Activated effector memory CD4-positive, alpha-beta T cell treated with Interleukin-2 at 50 U/mL for 16 hours (primary cell): ENCODE measurements at regions not wholly inside any gene's neighbourhood (a gene's known extent, or its start where the extent isn't known, plus 50 kb on each side); places are given as distances from the start of the nearest gene placed in this dataset.
"Not testable (repeated sequence)": the region's sequence is repeated elsewhere in the genome, so short reads cannot be mapped to it uniquely, and the experiment has no call there.

Source experiments
- DNase-seq: peaks from one replicate; pipeline ENCODE4 v3.0.0-alpha.2; 2020

DNA sequence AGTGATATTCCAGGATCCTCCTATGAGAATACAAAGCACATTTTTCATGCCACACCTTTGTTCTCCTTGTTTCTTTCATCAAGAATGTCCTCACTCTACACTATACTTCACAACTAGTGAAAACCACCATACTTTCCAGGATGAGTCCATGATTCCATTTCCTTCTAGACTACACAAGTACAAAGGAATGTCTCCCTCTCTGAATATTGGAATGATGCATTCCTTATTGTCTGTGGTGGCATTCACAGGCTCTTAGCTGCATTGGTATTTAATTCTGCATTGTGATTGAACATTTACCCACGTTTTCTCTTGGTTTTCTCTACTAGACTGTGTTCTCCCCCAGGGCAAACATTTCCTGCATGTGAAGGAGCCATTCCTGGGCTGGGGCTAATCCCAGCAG, 217.5 kb downstream of the RAP2B start:
- no peak for DNase-seq

DNA sequence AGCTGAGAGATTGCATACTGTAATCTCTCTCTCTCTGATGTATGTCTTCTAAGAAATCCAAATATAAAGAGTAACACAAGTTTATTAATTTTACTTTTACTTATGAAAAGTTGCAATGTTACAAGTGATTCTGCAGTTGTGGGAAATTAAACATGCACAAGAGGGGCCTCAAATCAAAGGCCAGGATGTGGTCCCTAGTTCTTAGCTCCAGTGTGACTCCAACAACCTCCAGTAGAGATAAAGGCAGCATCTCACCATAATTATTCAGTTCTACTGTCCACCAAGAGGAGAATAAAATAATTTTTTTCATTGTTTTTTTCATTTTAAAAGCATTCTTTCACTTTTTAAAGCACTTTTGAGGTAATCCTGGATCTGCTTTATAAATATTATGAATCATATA, 223.3 kb downstream of the RAP2B start:
- DNase-seq: no peak

DNA sequence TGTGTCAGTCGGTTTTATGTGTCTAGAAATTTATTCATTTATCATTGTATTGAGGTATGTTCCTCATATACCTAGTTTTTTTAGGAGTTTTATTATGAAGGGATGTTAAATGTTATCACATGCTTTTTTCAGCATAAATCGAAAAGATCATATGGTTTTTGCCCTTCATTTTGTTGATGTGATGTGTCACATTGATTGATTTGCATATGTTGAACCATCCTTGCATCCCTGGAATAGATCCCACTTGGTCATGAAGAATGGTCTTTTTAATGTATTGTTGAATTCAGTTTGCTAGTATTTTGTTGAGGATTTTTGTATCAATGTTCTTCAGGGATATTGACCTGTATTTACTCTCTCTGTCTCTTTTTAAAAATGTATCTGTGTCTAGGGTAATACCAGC, 230.3 kb downstream of the RAP2B start:
- no peak for DNase-seq

DNA sequence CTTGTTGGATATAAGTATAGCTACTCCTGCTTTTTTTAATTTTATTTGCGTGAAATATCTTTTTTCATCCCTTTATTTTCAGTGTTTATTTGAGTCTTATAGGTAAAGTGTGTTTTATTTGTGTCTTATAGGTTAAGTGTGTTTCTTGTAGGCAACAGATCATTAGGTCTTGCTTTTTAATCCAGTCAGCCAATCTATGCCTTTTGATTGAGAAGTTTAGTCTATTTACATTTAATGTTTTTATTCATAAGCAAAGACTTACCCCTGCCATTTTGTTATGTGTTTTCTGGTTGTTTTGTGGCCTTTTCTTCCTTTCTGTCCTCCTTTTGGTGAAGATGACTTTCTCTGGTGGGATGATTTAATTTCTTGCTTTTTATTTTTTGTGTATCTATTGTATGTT, 232.0 kb downstream of the RAP2B start:
- DNase-seq: no peak

DNA sequence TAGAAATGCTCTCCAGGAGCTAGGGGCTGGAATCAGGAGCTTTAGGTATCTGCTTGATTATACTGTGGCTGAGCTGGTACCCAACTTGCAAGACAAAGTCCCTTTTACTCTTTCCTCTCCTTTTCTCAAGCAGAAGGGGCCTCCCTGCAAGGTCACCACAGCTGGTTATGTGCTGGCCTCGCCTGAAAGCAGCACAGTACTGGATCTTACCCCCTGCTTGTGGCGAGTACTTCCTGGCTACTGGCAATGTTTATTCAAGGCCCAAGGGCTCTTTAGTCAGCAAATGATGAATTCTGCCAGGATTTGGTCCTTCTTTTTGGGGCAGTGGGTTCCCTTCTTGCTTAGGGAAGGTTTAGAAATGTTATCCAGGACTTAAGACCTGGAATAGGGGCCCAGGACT, 234.6 kb downstream of the RAP2B start:
- no peak for DNase-seq

DNA sequence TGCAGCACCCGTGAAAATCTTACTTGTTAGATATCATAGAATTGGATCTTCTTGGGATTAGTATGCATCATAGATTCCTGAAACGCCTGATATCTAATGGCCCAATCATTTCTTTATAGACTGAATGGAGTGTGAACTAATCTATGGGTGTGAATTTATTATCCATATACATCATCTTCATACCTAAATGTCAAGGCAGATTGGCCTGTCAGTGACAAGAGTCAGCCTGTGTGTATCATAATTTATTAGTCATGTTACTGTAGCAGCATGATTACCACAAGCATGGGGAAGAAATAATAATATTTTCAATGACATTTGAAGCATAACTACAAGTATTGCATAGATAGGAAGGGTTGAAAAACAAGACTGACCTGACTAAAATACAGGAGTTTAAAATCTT, 235.8 kb downstream of the RAP2B start:
- no peak for DNase-seq

DNA sequence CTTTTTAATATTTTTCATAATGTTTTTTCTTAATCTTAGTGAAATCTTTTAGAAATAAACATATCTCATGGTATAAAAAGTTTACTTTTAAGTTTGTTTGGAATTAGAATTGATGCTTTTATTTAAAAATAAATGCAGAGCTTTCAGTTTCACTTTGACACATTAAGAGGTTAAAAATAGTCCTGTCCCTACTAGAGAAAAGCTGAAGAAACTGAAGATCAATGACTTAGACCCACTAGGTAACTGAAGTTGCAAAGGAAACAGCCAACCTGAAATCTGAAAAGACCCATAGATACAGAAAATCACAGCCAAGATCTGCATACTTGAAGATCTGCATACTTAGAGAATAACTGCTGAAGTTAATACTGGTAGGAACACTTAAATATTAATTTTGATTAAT, 237.6 kb downstream of the RAP2B start:
- no peak for DNase-seq

DNA sequence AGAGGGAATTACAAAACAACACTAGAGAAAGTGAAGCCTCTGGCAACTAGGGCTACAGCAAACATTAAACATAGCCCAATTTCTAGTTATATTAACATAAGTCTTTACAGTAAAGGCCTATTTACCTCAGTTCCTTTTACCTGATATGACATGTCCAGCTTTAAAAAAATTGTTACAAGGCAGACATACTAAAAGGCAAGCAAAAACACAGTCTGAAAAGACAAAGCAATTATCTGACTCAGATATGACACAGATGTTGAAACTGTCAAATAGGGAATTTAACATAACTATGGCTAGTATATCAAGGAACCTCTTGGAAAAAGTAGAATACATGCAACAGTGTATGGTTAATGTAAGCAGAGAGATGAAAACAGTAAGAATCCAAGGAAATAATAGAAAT, 238.6 kb downstream of the RAP2B start:
- no peak for DNase-seq

DNA sequence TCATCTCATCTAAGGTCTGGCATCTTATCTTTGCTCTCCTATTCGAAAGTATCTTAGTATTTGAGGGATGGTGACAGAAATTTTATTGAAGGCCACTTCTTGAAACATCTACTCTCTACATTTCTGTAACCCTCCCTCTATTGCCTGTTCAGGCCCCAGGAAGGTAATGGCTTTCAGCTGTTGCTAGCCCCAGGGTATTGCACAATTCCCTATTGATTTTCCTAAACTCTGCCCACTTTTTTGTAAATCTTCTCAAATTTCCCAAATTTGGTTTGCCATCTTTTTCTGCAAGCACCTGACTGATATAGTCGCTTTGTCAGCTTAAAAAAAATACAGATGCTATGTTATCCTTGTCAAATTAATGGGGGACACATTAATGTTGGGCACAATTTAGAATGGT, 242.1 kb downstream of the RAP2B start:
- no peak for DNase-seq

DNA sequence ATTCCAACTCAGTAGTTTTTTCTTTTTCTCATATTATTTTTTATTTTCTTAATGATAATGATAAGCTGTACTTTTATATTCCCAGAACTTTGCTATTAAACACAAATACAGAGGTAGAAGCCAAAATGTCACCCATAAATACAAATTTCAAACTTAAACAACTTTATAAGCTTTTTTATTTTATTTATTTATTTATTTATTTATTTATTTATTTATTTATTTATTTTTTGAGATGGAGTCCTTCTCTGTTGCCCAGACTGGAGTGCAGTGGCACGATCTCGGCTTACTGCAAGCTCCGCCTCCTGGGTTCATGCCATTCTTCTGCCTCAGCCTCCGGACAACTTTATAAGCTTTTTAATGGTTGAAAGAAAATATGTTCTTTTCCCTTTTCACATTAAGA, 243.3 kb downstream of the RAP2B start:
- DNase-seq: not testable (repeated sequence)

DNA sequence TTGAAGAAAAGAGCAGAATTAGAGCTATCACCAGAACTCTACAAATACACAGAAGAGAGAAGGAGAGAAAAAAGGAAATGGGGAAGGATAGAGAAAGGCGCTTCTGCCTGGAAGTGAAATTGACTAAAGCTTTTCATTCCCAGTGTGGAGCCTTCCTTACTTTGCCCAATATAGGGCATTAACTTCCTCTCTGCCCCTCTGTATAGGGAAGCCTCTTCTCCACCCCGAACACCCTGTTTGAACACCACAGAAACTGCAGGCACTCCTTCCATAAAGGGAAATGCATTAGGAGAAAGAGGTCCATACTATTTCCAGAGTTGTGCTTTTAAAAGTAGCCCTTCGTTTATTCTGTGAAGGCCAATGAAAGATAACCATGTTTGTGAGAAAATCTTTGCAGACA, 248.5 kb downstream of the RAP2B start:
- no peak for DNase-seq

DNA sequence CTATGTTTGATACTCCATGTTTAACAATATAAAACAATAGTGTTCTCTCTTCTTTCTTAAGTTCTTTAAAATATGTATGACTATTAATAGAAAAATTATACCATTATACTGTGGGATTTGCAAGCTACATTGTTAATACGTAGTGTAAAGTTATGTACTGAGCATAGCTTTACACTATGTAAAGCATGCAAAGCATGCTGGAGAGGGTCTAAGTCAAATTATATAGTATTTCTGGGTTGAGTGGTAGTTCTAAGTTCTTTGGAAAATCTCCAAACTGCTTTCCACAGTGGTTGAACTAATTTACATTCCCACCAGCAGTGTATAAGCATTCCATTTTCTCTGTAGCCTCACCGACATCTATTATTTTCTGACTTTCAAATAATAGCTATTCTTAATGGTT, 253.0 kb downstream of the RAP2B start:
- DNase-seq: no peak

DNA sequence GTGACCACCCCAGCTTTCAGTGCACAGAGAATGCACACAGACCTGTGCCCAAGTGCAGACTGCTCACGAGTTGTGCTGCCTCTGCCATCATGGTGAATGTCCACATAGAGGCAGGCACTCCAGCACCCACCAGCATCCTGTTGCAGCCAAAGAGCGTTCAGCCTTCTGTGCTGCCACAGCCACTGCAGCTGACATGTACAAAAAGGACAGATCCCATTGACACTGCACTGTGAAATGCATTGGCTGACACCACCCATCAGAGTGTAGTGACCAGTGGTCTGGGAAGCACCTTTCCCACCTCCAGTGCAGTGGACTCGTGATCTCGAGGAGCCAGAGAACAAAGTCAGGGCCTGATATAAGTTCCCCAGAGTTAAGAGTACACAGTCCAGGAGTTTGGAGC, 260.3 kb downstream of the RAP2B start:
- DNase-seq: no peak

DNA sequence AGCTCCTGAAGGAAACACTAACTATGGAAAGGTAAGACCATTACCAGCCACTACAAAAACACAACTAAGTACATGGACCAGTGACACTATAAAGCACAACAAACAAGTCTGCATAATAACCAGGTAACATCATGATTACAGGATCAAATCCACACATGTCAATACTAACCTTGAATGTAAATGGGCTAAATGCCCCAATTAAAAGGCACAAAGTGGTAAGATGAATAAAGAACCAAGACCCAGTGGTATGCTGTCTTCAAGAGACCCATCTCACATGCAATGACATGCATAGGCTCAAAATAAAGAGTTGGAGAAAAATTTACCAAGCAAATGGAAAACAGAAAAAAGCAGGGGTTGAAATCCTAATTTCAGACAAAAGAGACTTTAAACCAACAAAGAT, 261.8 kb downstream of the RAP2B start:
- not testable (repeated sequence) for DNase-seq

DNA sequence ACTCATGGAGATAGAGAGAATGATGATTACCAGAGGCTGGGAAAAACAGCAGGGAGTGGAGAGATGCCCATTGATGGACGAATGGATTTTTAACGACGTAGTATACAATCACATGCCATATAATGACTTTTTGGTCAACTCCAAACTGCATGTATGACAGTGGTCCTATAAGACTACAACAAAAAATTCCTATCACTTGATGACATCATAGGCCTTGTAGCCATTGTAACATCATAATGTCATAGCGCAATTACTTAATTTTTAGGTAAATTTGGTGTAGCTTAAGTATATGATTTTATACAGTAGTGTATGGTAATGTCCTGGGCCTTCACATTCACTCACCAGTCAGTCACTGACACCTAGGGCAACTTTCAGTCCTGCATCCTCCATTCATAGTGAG, 264.3 kb downstream of the RAP2B start:
- DNase-seq: no peak

DNA sequence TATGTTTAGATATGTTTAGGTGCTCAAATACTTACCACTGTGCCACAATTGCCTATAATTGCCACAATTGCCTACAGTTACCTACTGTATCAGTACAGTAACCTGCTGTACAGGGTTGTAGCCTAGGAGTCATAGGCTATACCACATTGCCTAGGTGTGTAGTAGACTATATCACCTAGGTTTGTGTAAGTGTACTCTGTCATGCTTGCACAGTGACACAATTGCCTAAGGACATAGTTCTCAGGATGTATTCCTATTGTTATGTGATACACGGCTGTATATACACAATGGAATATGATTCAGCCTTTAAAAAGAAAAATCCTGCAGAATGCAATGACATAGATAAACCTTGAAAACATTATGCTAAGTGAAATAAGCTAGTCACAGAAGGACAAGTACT, 264.8 kb downstream of the RAP2B start:
- DNase-seq: no peak

DNA sequence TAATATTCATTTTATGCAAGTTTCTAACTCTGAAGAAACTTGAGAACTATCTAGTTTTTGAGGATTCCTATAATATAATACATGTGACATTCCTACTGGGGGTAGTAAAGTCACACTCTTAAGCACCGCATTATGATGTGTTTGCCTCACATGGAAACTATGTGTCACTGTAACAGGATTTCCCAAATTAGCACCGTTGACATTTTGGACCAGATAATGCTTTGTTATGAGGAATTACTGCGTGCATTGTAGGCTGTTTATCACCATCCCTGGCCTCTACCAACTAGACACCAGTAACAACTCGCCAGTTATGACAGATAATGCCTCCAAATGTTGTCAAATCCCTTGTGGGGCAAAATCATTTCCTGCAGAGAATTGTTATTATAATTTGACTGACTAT, 267.8 kb downstream of the RAP2B start:
- DNase-seq: no peak

DNA sequence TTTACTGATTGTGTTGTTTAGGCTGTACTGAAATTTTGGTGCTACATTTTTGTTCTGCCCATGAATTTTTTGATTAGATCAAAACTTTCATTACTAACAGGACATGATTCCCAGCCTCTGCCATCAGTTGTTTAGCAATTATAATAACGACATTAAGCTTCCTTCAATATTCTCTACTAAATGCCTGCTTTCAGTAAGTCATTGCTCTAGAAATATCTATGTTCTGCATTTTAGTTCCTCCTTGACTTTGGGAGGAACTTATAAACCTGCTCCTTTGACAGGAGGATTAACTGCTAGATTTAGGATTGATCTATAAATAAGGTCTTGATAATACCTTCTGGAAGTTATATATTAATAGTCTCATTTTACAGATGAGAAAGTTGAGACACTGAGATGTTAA, 269.1 kb downstream of the RAP2B start:
- DNase-seq: no peak

DNA sequence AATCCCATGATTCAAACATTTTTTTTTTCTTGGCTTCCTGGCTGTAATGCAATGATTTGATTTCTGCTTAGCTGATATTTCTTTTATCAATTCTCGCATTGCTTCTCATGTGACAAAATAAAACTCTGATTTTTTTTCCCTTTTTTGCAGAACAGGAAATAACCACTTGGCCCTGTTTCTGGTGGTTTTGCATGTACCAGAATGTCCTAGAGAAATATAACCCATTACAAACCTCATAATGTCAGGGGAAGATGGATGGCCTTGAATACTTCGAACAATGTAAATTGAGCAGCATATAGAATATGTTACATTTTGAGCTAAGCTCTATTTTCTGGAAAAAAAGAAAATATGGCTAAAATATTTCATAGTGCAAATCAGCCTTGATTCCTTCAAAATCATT, 275.6 kb downstream of the RAP2B start:
- no peak for DNase-seq

DNA sequence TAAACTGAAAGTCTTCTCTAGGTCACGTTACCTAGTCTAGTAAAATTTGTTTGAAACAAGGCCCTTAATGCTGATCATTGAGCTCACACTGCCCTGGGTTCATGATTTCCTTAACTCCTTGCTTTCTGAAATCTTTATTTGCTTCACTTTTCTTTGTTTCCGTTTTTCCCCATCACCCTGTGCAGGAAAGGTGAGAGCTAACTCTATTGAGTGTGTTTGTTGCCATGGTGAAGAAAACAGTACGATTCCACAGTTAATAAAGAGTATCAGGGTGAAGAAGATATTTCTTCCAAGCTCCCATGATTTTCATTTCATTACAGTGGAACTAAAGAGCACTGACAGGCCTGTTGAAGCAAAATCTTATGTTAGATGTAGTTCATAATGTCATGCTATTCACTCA, 276.2 kb downstream of the RAP2B start:
- DNase-seq: no peak

DNA sequence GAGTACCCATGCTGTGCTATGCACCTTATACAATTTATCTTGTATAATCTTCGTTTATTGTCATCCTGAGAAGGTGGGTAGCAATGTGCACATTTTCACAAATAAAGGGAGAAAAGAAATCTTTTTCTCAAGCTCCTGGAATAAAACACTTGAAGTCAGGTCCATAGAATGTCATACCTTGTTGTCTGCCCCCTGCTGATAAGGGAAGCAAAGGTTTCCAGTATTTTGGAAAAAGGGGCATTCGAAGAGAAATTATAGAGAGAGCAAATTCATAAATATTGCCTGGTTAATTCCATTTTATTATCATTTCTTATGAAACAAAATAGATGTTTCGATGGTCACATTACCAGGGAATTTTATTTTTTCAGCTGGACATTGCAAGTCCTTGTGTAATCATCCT, 277.8 kb downstream of the RAP2B start:
- no peak for DNase-seq

DNA sequence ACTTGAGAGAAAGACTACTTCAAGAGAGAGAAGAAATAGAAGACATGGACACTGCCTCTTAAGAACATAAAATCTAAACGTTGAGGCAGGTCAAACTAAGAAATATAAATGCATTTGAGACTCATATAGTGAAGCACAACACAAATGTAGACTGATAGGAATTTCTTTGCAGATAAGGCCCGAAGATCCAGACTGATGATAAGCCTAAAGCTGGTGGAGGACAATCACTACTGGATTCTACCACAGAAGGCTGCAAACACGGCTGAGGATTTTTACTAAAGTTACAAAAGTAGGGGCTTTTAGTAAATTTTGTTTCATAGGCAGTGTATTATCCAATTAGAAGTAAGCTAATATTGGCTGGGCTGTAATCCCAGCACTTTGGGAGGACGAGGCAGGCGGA, 278.3 kb downstream of the RAP2B start:
- DNase-seq: no peak

DNA sequence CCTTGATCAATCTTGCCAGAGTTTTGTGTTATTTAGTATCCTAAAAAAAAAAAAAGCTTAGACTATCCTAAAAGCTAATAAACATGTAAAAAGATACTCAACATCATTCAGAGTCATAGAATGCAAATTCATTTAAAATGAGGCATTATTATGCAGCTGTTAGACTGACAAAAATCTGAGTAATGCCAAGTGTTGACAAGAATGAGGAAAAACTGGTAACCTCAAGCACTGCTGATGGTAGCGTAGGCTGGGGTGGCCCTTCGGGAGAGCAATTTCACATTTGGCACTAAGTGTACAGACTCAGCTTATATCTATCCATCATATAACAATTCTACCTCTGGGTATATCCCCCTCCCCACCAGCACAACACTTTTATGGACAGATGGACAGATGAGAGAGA, 280.4 kb downstream of the RAP2B start:
- no peak for DNase-seq

DNA sequence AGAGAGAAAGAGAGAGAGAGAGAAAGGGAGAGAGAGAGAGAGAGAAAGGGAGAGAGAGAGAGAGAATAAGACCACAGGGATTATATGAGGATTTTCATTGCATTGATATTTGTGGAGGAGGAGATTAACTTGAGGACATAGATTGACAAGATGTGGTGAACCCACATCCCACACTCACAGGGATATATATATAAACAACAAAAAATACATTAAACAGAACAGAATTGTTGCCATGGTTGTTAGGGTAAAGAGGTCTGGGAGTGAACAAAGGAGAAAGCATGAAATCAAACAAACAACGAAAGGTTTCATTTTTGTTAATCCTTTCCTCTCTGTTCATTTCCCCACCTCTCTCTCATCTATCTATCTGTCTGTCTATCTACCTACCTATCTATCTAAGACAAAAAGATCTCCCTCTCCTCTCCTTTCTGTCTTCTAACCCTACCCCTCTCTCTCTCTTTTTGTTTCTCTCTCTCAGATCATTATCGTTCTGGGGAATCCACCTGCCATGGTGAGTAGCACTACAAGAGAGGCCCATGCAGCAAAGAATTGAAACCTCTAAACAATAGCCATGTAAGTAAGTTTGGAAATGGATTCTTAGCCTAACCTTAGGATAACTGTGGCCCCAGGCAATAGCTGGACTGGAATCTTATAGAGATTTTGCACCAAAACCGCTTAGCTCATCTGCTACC, 280.9 kb downstream of the RAP2B start:
- no peak for DNase-seq

DNA sequence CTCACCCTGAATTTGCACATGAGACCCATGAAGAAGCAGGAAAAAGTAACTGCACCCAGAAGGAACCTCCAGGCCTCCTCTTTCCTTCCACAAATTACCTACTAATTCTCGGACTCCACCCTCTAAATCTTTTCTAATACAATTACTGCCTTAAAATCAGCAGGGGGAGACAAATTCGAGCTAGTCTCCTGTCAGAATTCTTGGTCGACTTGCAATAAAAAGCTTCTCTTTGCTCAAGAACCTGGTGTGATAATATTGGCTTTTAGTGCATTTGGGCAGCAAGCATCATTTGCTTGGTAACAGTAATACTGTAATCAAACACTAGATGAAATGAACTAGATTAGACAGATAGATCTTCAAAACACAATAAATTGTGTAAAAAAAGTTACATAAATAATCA, 281.9 kb downstream of the RAP2B start:
- DNase-seq: no peak

DNA sequence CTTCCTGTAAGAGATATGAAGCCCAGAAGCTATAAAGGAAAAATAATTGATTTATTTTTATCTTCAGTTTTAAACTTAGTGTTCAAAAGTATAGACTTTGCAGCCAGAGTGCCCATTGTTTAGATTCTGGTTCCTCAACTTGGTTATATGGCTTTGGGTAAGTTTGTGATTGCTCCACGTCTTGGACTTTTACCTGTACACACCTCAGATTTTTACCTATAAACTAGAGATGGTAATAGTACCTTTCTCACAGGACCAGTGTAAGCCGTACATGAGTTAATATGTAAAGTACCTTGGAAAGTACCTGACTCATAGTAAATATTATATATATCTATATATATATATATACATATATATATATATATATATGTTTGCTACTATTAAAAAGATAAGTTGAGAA, 283.8 kb downstream of the RAP2B start:
- no peak for DNase-seq
